ENCODE measurements at regions not wholly inside any gene's neighbourhood (a gene's known extent, or its start where the extent isn't known, plus 50 kb on each side); places are given as distances from the start of the nearest gene placed in this dataset.
"Not testable (repeated sequence)": the region's sequence is repeated elsewhere in the genome, so short reads cannot be mapped to it uniquely, and the experiment has no call there.

DNA sequence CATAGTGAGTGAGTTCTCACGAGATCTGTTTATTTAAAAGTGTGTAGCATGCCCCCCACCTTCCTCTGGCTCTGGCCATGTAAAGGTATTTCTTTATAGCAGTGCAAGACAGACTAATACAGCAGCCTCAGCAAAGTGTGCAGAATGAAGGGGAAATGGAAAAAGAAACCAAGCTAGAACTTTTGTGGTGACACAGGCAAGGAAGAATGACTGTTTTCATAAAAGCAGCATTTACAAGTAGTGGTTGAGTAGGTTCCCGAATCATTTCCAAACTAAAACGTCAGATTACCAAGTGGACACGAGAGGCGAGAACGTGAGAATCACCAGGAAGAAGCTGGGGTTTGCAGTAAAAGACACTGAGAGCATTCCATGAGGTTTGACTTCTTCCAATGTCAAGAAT, 100.2 kb upstream of the AKAP13 start:
- POLR2A ChIA-PET, result interaction anchor here (0.5 kb wide), 1 partner anchor 168 kb away, joined by 3 read pairs; no protein-coding TSS in a partner anchor
- Mint-ChIP-seq H3K9me3 (no peaks in the 10 kb centered on the region), H3K27me3 (no peaks in the 10 kb centered on the region), H3K4me1 (peaks cover 14% of the 10 kb centered on the region), H3K4me3 (no peak overlapping the region), H3K27ac (no peak overlapping the region), H3K36me3 (ENCODE audit: low read depth) (no peaks in the 10 kb centered on the region)
- CTCF ChIA-PET, result interaction anchor here (1.2 to 1.7 kb wide), 2 partner anchors 10 to 16 kb away, joined by 4 to 6 read pairs; no protein-coding TSS in a partner anchor
- DNase-seq, result no peak

DNA sequence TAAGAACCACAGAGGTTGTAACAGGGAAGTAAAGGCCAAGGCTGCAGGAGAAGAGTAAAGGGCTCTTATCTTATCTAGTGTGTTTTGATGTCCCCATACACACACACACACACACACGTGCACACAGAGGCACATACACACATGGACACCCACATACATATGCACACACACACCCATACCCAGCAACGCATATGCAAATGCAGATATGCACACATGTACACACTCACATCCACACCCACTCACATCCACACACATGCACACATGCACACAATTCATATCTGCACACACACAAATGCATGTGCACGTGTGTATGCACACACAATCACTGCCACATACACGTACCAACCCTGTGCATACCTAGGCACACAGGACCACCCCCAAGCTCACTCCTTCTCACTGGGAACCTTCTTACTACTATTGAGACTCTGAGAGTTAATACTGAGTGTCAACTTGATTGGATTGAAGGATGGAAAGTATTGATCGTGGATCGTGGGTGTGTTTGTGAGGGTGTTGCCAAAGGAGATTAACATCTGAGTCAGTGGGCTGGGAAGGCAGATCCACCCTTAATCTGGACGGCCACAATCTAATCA, 99.0 kb upstream of the AKAP13 start:
- Mint-ChIP-seq H3K4me1 (peaks cover 14% of the 10 kb centered on the region), H3K27ac (no peak overlapping the region), H3K36me3 (ENCODE audit: low read depth) (no peaks in the 10 kb centered on the region), H3K4me3 (no peak overlapping the region), H3K27me3 (no peaks in the 10 kb centered on the region), H3K9me3 (no peaks in the 10 kb centered on the region)
- POLR2A ChIA-PET, result no interaction called here
- no peak for DNase-seq
- CTCF ChIA-PET, result no interaction called here

DNA sequence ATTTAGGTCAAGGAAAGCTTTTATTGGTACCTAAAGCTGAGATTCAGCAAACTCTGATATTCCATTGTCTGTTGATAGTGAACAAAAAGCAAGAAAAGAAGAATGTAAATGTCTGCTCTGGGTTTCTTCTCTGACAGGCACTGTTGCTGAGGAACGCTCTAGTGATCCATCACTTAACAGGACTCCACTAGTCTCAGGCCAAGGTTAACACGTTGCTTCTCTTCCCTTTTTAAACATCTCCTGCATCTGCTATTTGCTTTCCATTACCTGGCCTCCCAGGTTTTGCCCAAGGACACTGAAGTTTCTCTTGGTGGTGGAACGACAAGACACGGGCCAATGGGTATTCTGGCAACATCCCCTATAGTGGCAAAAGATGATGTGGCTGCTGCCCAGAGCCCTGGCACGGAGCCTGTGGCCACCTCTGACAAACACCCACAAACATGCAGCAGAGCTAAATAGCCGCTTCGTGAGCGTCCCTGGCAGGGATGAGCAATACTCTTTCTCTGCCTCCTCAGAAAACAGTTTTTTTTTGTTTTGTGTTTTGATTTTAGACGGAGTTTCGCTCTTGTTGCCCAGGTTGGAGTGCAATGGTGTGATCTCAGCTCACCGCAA, 97.8 kb upstream of the AKAP13 start:
- ChIA-PET POLR2A (no interaction called here), CTCF (no interaction called here)
- Mint-ChIP-seq H3K27me3 (no peaks in the 10 kb centered on the region), H3K4me3 (no peak overlapping the region), H3K36me3 (ENCODE audit: low read depth) (no peaks in the 10 kb centered on the region), H3K4me1 (peaks cover 14% of the 10 kb centered on the region), H3K9me3 (no peaks in the 10 kb centered on the region), H3K27ac (no peak overlapping the region)
- no peak for DNase-seq

DNA sequence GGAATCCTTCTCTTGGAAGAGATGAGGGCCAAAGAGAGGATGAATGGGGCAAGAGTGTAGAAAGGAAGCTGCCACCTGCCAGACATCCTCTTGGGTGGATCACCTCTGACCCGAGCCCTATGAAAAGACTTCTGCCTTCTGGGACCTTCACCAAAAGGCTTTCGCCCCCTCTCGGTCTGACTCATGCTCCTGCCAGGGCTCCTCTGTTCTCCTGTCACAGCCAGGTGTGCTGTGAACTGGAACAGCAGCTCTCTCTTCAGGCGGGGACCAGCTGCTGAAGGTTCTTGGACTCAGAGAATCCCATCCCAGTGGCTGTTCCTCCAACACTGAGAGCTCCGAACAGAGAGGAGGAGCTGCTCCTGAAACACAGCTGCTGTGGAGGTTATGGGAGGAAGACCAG, 96.6 kb upstream of the AKAP13 start:
- CTCF ChIA-PET, result interaction anchor here (1.1 kb wide), 1 partner anchor 13 kb away, joined by 3 read pairs; no protein-coding TSS in a partner anchor

DNA sequence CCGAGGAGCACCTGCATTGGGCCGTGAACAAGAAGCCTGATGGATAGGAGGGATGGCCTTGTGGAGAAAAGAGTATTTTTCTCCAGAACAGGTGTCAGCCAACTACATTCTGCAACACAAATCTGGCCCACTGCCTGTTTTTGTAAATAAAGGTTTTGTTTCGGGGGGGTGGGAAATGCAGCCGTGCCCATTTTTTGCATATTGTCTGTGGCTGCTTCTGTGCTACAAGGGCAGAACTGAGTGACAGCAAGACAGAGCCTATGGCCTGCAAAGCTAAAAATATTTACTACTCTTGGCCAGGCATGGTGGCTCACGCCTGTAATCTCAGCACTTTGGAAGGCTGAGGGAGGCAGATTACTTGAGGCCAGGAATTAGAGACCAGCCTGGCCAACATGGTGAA, 95.9 kb upstream of the AKAP13 start:
- CTCF ChIA-PET, result interaction anchor here (1.1 kb wide), 1 partner anchor 12 kb away, joined by 3 read pairs; no protein-coding TSS in a partner anchor
- POLR2A ChIA-PET, result no interaction called here
- H3K4me3 Mint-ChIP-seq, result no peak overlapping the region

More for the DNA sequence above, 96.6 kb upstream of the AKAP13 start:
- H3K9me3 Mint-ChIP-seq; DNase-seq; POLR2A ChIA-PET; H3K27ac Mint-ChIP-seq; H3K36me3 Mint-ChIP-seq (ENCODE audit: low read depth); H3K27me3 Mint-ChIP-seq; H3K4me3 Mint-ChIP-seq: not testable (repeated sequence)
- H3K4me1 Mint-ChIP-seq, result peaks cover 14% of the 10 kb centered on the region

DNA sequence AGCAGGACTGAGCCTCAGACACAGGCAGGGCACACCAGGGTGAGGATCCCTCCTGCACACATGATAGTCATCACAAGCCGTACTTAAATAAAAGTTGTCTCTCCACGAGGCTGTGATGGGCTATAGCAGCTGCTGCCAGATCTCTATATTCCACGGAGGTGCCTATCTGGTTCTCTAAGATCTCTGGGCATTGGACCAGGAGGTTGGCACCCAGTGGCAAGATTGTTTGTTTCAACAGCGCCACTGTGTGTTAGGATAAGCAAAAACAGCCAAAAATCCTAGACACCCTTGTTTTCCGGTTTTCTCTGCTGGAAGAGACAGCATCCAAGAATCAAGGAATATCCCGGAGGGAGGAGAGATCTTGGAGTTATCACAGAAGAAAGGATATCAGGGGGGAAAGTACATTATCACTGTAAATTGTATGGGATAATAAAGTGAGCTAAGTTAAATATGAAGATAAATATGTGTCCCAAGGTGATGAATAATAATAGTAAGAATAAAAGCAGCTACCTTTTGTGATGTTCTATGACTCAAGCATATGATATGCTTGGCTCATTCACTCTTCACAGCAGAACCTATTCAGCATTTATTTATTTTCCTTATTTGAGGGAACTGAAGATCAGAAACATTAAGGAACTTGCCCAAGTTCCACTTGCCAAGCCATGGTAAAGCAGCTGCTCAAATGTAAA, 90.6 kb upstream of the AKAP13 start:
- Mint-ChIP-seq H3K27me3 (peaks cover 22% of the 10 kb centered on the region), H3K27ac (no peak overlapping the region), H3K4me1 (peaks cover 4% of the 10 kb centered on the region), H3K36me3 (ENCODE audit: low read depth) (no peaks in the 10 kb centered on the region), H3K4me3 (no peak overlapping the region), H3K9me3 (no peaks in the 10 kb centered on the region)
- DNase-seq, result peak; percentile 21
- POLR2A ChIA-PET, result interaction anchor here (0.5 to 0.9 kb wide), 3 partner anchors 90 to 236 kb away, joined by 3 read pairs; no protein-coding TSS in a partner anchor
- CTCF ChIA-PET, result interaction anchor here (0.6 to 1.9 kb wide), 18 partner anchors 9 to 336 kb away, joined by 3 to 9 read pairs (median 3); no protein-coding TSS in a partner anchor

More for the DNA sequence above, 95.9 kb upstream of the AKAP13 start:
- DNase-seq, result no peak
- no peaks in the 10 kb centered on the region for H3K36me3 Mint-ChIP-seq (ENCODE audit: low read depth)
- H3K9me3 Mint-ChIP-seq, result no peaks in the 10 kb centered on the region
- H3K4me1 Mint-ChIP-seq, result peaks cover 13% of the 10 kb centered on the region
- no peak overlapping the region for H3K27ac Mint-ChIP-seq
- H3K27me3 Mint-ChIP-seq, result peaks cover 5% of the 10 kb centered on the region

DNA sequence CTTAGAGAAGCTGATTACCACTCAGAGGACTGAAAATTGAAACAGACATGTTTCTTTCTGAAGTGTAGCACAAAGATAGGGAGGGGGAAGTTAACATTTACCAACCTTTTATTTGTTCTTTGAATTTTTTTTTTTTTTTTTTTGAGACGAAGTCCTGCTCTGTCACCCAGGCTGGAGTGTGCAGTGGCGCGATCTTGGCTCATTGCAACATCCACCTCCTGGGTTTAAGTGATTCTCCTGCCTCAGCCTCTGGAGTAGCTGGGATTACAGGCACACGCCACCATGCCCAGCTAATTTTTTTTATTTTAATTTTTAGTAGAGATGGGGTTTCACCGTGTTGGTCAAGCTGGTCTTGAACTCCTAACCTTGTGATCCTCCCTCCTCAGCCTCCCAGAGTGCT, 87.8 kb upstream of the AKAP13 start:
- H3K4me3 Mint-ChIP-seq; DNase-seq; H3K9me3 Mint-ChIP-seq; H3K27ac Mint-ChIP-seq; POLR2A ChIA-PET; H3K36me3 Mint-ChIP-seq (ENCODE audit: low read depth): not testable (repeated sequence)
- CTCF ChIA-PET, result interaction anchor here (0.6 to 1.6 kb wide), 6 partner anchors 9 to 212 kb away, joined by 3 to 10 read pairs (median 3); no protein-coding TSS in a partner anchor
- Mint-ChIP-seq H3K4me1 (peaks cover 19% of the 10 kb centered on the region), H3K27me3 (peaks cover 22% of the 10 kb centered on the region)

DNA sequence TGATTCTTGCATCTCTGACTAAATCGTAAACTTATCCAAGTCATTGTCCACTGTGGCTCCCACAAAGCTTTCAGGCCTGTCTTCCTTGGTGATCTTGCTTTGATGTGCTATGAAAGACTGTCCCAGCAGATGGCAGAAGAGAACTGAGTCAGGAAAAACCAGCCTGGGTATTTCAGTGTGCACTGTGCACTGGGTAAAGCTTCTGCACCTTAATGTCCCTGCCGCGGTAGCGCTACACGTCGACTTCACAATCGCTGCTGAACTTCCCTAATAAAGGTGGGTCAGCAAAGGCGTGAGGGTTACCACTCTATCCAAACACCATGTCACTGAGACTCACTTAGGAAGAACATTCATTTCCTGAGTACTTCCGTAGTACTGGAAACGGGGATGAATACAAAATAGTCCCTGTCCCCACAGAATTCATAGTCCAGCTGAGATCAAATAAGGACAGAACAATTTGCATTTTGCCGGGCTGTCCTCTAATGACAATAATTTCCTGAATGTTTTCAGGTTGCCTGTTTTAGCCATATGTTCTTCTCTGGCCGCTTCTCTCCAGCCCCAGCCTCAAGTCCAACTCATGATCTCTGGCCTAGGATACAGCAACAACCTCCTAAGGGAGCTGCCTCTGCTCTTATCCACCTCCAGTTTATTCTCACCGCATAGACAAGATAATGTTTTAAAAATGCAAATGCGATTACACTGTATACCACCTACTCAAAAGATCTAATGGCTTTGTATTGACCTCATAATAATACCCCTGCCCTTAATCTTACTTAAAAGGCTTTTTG, 83.6 kb upstream of the AKAP13 start:
- CTCF ChIA-PET, result interaction anchor here (0.7 to 5.7 kb wide), 47 partner anchors 8 to 545 kb away, joined by 3 to 81 read pairs (median 5); partner anchors contain the start of gene AKAP13
- DNase-seq, result peak; percentile 75
- H3K36me3 Mint-ChIP-seq (ENCODE audit: low read depth), result no peaks in the 10 kb centered on the region
- peaks cover 1% of the 10 kb centered on the region for H3K27me3 Mint-ChIP-seq
- H3K4me1 Mint-ChIP-seq, result peaks cover 20% of the 10 kb centered on the region
- POLR2A ChIA-PET, result interaction anchor here (1.3 to 2.2 kb wide), 6 partner anchors 20 to 392 kb away, joined by 3 to 12 read pairs (median 10); partner anchors contain the start of gene AKAP13
- H3K4me3 Mint-ChIP-seq, result peak overlapping the region; percentile 3
- H3K27ac Mint-ChIP-seq, result no peak overlapping the region
- H3K9me3 Mint-ChIP-seq, result no peaks in the 10 kb centered on the region

DNA sequence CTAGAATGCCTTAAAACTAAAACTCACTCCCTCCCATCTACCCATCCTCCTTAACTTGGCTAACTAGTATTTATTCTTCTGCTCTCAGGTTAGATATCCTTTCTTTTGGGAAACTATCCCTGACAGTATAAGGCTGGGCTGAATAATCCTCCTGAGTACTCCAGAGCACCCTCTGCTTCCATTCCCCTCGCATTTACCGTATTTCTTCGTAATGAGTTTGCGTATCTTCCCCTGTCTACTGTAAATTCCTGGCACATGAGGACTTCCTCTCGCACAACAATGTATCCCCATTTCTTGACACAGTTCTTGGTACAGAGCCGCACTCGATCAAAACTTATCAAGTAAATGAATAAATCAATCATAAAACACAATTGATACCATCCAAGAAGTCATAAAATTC, 82.9 kb upstream of the AKAP13 start:
- POLR2A ChIA-PET, result interaction anchor here (1.5 to 1.7 kb wide), 4 partner anchors 33 to 116 kb away, joined by 3 to 12 read pairs (median 11); partner anchors contain the start of gene AKAP13
- H3K4me3 Mint-ChIP-seq, result no peak overlapping the region

DNA sequence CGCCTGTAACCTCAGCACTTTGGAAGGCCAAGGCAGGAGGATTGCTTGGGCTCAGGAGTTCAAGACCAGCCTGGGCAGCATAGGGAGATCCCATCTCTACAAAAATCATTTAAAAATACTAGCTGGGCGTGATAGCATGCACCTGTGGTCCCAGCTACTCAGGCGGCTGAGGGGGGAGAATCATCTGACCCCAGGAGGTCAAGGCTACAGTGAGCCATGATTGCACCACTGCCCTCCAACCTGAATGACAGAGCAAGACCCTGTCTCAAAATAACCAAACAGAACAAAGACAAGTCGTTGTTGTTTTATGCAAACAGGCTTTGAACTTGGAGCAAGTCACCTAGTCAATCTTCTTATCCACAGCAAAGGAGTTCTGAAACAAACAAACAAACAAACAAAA, 82.0 kb upstream of the AKAP13 start:
- POLR2A ChIA-PET, result interaction anchor here (0.5 to 1.4 kb wide), 4 partner anchors 15 to 511 kb away, joined by 3 to 8 read pairs (median 4); no protein-coding TSS in a partner anchor
- H3K4me1 Mint-ChIP-seq, result peaks cover 16% of the 10 kb centered on the region

More for the DNA sequence above, 82.9 kb upstream of the AKAP13 start:
- no peak for DNase-seq
- Mint-ChIP-seq H3K27me3 (no peaks in the 10 kb centered on the region), H3K4me1 (peaks cover 16% of the 10 kb centered on the region), H3K36me3 (ENCODE audit: low read depth) (no peaks in the 10 kb centered on the region), H3K9me3 (no peaks in the 10 kb centered on the region), H3K27ac (no peak overlapping the region)
- CTCF ChIA-PET, result interaction anchor here (1.1 to 5.7 kb wide), 13 partner anchors 16 to 422 kb away, joined by 3 to 81 read pairs (median 5); partner anchors contain the start of gene AKAP13

DNA sequence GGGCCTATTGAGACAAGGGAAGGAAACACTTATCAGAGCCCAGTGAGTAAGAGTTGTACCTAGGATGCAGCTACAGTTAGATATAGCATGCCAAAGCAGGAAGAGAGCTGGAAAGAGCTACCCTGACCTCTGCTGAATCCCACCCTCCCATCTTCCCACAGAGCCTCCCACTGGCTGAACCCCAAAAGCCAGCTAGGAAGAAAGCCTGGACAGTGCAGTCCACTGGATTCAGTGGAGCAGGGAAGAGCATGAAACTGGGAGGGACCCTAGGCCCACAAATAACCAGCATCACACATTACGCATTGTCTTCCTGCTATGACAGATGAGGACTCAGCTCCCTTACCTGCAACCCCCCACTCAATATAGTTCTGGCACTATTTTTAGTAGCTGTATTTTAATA, 81.5 kb upstream of the AKAP13 start:
- ChIA-PET CTCF (interaction anchor here (0.7 to 5.7 kb wide), 6 partner anchors 9 to 205 kb away, joined by 3 to 81 read pairs (median 6); partner anchors contain the start of gene AKAP13), POLR2A (interaction anchor here (0.5 to 1.4 kb wide), 4 partner anchors 14 to 511 kb away, joined by 3 to 8 read pairs (median 4); no protein-coding TSS in a partner anchor)
- H3K4me1 Mint-ChIP-seq, result peaks cover 16% of the 10 kb centered on the region
- no peak for DNase-seq
- H3K9me3 Mint-ChIP-seq, result no peaks in the 10 kb centered on the region
- no peak overlapping the region for H3K4me3 Mint-ChIP-seq
- H3K27ac Mint-ChIP-seq, result no peak overlapping the region
- no peaks in the 10 kb centered on the region for H3K36me3 Mint-ChIP-seq (ENCODE audit: low read depth)
- no peaks in the 10 kb centered on the region for H3K27me3 Mint-ChIP-seq

More for the DNA sequence above, 82.0 kb upstream of the AKAP13 start:
- no peaks in the 10 kb centered on the region for H3K27me3 Mint-ChIP-seq
- H3K9me3 Mint-ChIP-seq, result no peaks in the 10 kb centered on the region
- no peak overlapping the region for H3K4me3 Mint-ChIP-seq
- CTCF ChIA-PET, result interaction anchor here (0.7 to 5.7 kb wide), 5 partner anchors 18 to 206 kb away, joined by 3 to 81 read pairs (median 5); partner anchors contain the start of gene AKAP13
- H3K27ac Mint-ChIP-seq, result peak overlapping the region; percentile 16
- no peaks in the 10 kb centered on the region for H3K36me3 Mint-ChIP-seq (ENCODE audit: low read depth)
- no peak for DNase-seq

DNA sequence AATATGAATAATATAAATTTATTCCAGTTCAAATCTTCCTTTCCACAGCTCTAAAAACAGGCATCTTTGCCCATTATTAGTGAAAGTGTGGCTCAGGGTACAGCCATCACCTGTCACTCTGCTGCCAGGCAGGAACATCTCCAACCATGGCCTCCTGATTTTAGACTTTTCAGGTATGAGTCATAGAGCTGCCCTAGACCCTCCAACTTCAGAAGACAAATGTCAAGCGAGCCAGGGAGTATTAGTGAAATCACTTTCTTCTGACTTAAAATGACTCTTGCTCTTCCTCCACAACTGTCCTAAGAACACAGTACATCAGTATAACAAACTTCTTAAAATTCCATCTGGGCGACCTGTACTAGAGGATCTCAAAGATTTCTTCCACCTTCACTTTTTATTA, 78.1 kb upstream of the AKAP13 start:
- no peaks in the 10 kb centered on the region for H3K36me3 Mint-ChIP-seq (ENCODE audit: low read depth)
- ChIA-PET CTCF (interaction anchor here (0.8 to 1.9 kb wide), 4 partner anchors 11 to 183 kb away, joined by 3 to 5 read pairs (median 4); no protein-coding TSS in a partner anchor), POLR2A (no interaction called here)
- peaks cover 10% of the 10 kb centered on the region for H3K4me1 Mint-ChIP-seq
- no peaks in the 10 kb centered on the region for H3K27me3 Mint-ChIP-seq
- H3K9me3 Mint-ChIP-seq, result no peaks in the 10 kb centered on the region
- no peak for DNase-seq
- H3K27ac Mint-ChIP-seq, result no peak overlapping the region
- H3K4me3 Mint-ChIP-seq, result no peak overlapping the region

Measured in activated CD4-positive, alpha-beta memory T cell treated with anti-CD3 and anti-CD28 coated beads, Interleukin-2, amount 10 ng/mL, durations not matched to agents 7 days and 5 days (primary cell).